Islet of Langerhans (tissue), 1 donor: ENCODE measurements at regions not wholly inside any gene's neighbourhood (a gene's known extent, or its start where the extent isn't known, plus 50 kb on each side); places are given as distances from the start of the nearest gene placed in this dataset.
"Not testable (repeated sequence)": the region's sequence is repeated elsewhere in the genome, so short reads cannot be mapped to it uniquely, and the experiment has no call there.

Source experiments
- FAIRE-seq: peaks from one replicate; lab custom pipeline; 2011; peaks lifted over from hg19 to GRCh38; lab: Jason Lieb, UNC

DNA sequence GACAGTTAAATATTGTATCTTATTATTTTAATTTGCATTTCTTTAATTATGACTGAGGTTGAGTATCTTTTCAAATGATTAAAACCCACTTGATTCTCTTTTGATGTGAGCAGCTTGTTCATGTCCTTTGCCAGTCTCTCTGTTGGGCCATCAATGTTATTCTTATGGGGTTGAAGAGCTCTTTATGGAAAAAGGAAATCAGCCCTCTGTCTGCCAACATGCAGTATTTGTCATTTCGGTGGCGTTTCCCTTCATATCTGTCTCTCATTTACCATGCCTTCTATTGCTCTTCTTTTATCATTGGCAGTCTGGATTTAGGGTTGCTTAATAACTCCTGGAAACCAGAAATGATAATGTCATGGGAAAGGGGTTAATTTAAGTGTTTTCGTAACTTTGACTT is 340.7 kb upstream of the DNAJC19 start:
- FAIRE-seq: no peak

DNA sequence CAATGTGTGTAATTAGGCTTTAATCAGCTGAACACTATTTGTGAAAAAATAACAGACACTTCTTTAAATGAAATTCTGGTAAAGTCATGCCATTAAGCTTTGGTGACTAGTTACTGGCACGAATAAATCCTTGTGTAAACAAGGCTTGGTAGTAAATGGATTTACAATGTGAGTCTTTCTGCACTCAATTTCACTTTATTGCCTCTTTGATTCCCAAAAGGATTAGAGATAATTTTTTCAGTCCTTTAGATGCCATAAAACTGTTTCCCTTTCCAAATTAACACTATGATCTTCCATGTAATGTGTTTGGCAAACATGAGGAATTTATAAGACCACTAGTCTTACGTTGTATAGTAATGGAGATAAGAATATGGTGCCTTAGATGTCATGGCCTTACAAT is 339.5 kb upstream of the DNAJC19 start:
- FAIRE-seq: peak; percentile 70

DNA sequence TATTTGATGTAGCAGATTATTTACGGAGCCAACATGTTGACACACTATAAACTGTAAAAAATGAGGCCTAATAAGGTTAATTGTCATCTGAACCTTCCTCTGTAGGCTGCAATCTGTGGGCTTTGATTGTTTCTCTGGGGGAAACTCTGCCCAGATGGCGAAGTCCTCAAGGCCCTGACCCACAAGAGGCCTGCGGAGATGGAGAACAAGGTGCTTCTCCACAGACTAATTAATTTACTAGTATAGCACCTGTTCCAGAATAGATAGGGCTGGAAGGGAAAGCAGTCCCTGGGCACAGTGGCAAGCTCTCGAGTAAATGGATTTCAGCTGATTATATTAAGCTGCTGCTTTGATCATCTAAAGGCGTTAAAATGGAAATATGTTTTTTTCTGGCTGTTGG is 338.8 kb upstream of the DNAJC19 start:
- FAIRE-seq: no peak

DNA sequence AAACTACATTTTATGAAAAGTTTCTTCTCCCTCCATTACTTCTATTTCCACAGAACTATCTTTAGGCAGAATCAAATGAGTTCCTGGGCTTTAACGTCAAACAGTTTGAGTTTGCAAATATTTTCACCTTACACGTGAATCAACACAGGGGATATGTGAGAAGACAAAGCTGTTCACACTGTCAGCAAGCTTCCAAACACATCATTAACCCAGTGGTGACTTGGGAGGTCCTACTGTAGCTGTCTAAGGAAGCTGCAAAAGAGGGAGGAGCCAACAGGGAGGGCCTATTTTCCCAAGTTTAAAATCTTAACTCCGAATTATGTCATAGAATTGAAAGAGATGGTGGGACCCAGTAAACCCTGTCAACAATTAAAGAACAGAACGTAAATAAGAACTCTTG is 337.8 kb upstream of the DNAJC19 start:
- FAIRE-seq: no peak

DNA sequence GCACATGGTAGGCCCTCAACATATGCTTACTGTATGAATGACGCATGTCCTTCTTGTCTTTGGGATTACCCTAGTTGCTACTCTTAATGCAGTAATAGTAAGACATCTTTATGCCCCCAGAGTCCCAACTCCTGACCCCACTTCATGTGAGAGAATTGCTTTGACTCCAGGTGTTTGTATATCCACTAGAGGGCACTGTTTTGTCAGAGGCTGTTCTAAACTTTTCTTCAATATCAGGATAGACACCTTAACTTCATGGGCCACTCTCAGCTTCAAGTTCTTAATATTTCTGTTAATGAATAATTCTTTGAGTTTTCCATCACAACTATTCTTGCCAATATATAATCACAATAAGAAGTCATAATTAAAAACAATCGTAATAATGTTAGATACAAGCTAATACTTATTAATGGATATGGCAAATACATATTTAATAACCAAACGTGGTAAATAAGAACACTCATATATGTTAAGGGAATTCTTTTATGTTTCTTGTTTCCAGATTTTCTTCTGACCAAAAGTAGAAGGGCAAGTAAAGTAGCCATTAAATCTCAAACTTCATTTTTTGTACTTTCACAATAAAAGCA is 337.2 kb upstream of the DNAJC19 start:
- peak; percentile 27 for FAIRE-seq

DNA sequence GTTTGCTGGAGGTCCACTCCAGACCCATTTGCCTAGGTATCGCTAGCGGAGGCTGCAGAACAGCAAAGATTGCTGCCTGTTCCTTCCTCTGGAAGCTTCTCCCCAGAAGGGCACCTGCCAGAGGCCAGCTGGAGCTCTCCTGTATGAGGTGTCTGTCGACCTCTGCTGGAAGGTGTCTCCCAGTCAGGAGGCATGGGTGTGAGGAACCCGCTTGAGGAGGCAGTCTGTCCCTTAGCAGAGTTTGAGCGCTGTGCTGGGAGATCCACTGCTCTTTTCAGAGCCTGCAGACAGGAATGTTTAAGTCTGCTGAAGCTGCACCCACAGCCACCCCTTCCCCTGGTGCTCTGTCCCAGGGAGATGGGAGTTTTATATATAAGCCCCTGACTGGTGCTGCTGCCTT is 335.0 kb upstream of the DNAJC19 start:
- FAIRE-seq: not testable (repeated sequence)

DNA sequence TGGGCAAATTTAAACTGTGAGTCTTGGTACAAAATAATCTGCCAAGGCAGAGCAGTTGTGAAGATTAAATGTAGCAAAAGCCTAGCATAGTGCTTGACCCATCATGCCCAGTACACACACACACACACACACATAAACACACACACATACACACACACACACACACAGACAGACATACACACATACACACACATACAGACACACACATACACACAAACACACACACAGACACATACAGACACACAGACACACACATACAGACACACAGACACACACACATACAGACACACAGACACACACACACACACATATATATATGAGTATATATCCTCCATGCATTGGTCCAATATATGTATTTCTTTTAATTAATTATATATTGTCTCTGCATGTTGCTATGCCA is 328.8 kb upstream of the DNAJC19 start:
- no peak for FAIRE-seq

DNA sequence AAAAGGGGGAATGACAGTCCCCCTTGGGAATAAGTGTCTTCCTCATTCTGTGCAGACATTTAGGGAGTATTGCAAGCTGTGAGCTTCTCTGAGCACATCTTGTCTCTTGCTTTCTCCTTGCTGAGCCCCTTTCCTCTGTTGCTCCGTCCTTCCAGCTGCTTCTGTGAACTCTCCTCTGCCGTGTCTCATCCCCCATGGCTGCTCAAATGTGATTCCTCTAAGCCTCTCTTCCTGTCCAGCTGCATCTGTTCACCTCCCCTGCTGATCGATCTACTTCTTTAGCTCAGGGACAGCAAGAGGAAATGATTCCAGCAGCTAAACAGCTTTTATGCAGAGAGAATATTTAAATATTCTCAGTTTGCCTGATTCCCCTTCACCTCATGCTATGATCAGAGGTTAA is 328.0 kb upstream of the DNAJC19 start:
- FAIRE-seq: no peak

DNA sequence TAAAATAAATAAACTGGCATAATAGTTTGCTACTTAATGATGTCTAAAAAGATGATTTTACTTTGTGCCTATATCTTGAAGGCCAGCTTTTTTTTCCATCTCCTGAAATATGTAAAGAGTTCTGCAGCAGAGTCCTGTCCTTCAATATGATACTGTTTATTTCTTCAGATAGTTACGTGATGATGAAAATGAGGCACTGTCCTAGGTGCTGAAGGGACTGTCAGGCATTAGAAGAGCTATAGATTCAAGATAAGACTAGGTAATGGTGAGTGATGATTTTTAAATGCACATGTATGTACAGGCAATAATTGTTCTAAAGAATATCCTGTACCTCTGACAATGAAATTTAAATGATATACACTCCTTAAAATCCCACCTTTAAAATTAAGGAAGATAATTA is 326.9 kb upstream of the DNAJC19 start:
- no peak for FAIRE-seq

DNA sequence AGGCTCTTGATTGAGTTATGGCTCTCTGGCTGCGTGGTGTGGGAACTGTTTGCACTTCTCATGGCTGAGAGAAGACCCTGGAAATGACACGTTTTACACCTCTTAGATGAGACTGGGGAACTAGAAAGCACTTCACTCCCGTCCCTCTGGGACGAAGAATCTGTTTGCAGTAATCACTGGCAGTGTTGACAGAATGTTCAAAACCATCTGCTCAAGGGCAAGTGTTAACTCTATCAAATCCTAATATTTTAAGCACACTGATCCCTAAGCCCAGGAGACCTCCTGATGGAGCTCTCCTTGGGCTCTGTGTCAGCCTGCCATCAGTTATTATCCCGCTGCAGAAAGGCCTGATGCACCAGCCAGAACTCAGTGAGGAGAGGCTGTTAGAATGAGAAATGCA is 323.8 kb upstream of the DNAJC19 start:
- no peak for FAIRE-seq

DNA sequence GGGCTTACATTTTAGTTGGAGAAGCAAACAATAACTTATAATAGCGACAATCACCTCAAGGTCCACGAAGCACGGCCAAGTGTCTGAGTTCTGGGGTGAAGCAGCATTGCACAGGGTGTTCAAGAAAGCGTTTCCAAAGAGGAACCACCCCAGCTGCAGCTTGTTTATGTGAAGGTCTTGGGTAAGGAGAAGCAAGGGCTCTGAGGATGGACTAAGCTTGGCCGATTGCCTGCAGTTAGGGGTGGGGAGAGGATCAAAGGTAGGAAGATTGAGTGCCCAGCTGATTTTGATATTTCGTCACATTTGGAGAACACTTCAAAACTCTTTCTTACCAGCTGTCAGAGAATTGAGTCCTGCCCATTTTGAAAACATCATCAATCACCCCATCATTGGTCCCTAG is 321.6 kb upstream of the DNAJC19 start:
- FAIRE-seq: no peak

DNA sequence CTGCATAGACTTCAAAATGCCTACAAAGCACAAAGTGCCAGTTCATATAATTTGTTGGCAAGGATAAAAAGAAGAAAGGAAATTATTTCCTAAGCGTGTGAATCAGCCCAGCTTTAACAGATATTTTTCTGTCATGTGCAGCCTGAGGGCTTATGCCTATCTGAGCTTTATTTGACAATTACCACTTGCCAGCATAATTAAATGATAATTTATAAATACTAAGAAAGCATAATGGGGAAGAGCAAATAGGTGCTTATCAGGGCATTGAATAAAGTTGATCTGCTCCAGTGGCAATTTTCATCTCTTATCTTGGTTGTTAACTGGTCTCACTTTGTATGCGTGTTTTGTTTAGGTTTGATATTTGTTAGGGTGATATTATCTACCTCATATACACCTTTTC is 313.4 kb upstream of the DNAJC19 start:
- FAIRE-seq: no peak

DNA sequence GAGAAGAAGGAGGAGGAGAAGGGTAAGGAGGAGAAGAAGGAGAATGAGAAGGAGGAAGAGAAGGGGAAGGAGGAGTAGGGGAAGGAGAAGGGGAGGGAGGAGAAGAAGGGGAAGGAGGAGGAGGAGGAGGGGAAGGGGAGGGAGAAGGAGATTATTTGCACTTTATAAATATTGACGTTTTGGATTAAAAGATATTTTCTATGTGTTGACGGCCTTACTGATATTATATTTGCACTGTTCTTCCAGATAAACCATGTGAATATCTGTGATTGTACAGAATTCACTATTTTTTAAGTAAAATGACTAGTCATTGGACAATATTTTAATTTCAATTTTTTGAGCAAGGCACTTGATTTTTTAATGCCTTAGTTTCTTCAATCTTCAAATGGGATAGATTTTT is 310.5 kb upstream of the DNAJC19 start:
- FAIRE-seq: no peak

DNA sequence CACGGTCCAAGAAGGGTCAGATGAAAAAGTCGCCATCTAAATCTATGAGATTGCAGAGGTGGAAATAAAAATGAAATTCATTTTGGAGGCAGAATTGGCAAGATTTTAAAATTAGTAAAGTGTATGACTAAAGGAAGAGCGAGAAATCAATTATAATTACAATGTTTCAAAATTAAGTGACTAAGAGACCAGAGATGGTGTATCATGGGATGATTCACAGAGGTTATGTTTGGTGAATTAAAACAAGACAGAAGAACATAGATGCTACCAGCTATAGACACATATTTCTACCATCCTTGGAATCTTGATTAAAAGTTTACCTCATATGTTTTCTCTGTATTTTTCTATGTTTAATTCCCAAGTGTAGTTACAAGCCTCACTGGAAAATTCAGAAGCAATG is 308.9 kb upstream of the DNAJC19 start:
- FAIRE-seq: no peak

DNA sequence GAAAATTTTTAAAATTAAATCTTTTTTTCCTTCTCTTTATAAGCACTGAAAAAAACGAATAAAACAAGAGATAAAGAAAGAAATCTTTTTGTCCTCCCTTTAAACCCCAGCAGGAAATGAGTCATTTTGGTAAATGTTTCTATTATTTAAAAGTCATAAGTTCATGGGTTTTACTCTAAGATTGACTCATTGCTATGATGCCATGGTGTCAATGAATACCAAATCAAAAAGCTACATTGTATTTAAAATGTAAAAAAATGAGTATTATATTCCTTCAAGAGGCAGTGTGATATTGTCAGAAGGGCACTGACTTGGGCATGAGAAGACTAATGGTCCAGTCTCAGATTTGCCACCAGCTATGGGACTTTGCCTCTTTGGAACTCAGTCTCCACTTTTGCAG is 303.4 kb upstream of the DNAJC19 start:
- FAIRE-seq: no peak

DNA sequence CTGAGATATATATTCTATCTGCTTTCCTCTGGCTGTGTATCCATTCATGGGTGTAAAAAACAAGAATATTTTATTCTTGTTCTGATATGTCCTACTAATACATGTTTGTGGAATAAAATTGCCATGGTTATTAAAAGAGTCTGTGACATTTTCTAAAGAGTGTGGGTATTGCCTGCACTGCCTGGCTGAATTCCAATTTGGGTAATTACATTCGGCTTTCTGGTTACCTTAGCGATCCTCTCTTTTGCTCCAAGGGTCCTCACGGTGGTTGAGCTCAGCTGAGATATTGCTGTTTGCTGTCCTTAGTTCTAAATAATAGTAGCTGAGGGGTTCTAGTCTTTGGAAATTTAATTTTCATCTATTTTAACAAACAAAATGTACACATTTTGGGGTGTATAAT is 301.4 kb upstream of the DNAJC19 start:
- FAIRE-seq: no peak

DNA sequence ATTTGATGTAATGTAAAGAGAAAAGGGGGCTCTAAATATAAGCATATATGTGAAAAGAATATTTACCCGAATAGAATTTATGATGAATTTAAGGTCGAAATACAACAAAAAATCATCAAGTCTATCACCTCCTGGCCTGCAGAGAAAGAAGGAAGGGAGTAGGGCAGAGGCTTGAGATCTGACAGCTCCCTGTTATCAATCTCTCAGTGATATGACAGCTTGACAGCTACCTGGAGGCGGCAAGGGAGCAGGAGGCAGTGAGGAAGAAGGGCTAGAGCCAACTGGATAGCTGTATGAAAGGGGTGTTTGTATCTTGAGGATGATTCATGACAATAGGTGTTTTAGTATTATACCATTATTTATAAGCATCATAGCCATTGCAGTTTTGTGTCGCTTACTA is 299.8 kb upstream of the DNAJC19 start:
- FAIRE-seq: no peak

DNA sequence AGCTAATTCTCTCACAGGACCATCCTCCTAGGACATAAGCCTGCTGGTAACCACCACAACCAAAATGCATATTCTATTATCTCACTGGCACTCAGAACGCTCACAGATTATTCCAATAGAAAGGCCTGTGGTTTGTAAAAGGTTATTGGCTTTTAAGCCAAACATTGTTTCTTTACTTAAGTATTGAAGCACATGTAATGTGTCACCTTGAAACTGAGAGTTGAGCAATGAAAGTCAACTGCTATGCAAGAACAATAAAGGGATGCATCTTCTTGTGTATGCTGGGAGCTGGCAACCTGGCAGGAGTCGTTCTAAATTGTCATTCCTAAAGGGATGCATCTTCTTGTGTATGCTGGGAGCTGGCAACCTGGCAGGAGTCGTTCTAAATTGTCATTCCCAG is 298.6 kb upstream of the DNAJC19 start:
- no peak for FAIRE-seq

DNA sequence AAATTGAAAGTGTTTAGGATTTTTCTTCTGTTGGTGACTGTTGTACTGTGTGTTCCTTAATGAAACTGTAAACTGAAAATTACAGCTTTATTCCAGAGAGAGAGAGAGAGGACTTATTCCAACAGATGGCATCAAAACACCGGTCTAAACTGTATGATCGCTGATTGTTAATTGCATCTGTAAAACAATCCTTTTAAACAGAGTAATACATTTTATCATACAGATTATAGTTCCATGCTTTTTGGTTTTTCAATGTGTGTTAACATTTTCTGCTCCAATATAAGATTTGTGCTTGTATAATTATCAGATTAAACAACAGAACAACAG is 289.7 kb upstream of the DNAJC19 start:
- no peak for FAIRE-seq

DNA sequence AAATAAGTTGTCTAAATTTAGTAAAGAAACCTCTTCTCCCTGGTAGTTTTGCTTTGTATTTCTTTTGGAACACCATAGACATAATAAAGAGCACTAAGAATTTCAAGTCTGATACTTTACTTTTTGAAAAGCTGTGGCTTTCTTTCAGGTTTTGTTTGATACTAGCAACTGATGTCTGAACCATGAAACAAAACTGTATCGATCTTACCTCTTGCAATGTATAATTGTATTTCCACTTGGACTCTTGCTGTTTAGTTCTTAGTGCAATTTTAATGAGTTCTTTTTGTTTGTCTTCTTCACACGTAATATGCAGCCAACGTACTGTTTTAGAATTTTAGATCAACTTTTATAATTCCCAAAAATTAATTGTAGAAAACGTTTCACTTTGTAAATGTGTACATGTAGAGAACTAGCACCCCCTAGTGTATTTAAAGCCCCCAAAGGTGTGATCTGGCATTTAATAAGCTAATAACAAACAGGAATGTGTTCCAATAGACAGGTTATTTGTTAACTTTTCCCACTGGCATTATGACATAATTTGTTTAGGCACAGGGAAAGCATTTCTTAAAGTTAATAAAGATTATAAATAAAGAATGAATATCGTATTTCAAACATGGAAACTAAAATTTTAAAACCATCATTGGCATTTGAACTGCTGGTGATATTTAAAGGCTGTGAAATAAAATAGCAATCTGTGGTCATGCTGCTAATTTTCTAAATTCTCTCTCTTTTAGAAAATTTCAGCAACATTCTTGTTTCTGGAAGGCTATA is 289.1 kb upstream of the DNAJC19 start:
- no peak for FAIRE-seq

DNA sequence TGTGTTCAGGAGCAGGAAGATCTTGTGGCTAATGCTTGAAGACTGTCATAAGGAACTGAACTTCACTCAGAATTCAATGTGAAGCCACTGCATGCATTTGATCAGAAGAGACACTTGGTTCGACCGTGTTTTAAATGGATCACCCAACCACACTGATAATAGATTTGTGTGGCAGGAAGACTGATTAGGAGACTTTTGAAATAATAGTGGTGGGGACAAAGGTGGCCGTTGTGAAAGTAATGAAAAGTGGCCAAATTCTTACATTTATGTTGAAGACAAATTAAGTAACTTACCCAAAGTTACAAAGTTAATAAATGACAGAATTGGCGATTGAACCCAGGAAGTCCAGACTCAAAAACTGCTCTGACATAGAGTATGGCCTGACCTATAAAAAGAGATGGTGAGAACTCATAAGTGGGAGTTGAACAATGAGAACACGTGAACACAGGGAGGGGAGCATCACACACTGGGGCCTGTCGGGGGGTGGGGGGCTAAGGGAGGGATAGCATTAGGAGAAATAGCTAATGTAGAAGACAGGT is 286.9 kb upstream of the DNAJC19 start:
- no peak for FAIRE-seq

DNA sequence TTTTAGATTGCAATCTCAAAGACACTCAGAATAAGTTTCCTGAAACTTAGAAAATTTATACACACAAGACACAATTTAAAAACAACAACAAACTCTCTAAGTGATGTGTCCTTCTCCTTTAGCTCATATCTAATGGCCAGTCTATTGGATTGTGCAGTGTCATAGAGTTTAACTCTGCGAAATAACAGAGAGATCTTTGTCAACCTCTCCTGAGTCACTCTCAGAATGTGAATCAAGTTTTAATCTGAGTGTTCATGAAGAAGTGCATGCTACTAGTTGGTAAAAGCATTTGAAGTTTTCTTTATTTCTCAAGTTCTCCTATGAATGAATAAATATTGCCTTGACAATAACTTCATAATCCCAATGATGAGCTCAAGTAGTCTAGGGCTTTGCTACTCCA is 284.5 kb upstream of the DNAJC19 start:
- no peak for FAIRE-seq

DNA sequence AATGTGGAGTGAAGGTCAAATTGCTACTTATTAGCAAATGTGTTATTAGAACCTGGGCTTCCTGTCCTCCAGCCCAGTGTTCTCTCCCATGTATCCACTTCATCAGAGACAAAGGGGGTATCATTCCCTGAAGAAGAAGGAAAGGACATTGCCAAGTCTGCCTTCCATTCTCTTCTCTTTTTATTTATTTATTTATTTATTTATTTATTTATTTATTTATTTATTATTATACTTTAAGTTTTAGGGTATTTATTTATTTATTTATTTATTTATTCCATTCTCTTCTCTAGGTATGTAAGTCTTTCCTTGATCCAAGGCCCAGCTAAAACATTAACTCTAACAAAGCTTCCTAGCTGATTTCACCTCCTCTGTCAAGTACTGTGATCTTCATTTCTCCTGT is 277.8 kb upstream of the DNAJC19 start:
- no peak for FAIRE-seq

DNA sequence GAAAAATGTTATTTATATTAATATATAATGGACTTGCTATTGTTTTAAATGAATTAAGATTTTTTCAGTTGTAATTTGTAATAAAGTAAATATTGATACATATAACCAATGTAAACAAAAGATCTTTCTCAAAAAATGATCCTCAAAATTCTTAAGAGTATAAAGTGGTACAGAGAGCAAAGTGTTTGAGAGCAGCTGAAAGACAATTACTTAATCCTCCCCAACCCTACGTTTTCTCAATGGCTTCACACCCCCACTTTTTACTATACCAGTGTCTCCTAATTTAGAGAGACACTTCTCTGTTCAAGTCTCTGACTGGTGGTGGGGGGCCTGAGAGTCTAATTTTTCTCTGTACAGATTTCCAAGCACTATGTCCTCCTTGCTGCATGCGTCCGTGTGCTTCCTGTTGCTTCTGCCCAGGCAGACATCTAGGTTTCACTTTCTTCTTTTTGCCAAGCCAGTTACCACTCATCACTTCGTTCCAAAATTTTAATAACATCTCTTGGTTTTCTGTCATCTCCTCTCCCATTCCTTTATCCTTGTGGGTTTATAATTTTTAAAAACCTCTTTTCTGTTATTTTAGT is 276.3 kb upstream of the DNAJC19 start:
- peak; percentile 17 for FAIRE-seq
